Rectal smooth muscle tissue (tissue), 1 donor: ENCODE measurements at regions not wholly inside any gene's neighbourhood (a gene's known extent, or its start where the extent isn't known, plus 50 kb on each side); places are given as distances from the start of the nearest gene placed in this dataset.

Experiments
- H3K27ac ChIP-seq: one replicate; pipeline ENCODE4 v1.7.0; 2013; ENCODE audit warnings: low read depth, low read length, inconsistent platforms
- H3K27me3 ChIP-seq: one replicate; pipeline ENCODE4 v1.7.0; 2013; ENCODE audit warnings: low read length; ENCODE audit not compliant: control insufficient read depth, insufficient read depth
- H3K36me3 ChIP-seq: one replicate; pipeline ENCODE4 v1.7.0; 2013; ENCODE audit warnings: low read length; ENCODE audit not compliant: control insufficient read depth, insufficient read depth
- H3K4me1 ChIP-seq: one replicate; pipeline ENCODE4 v1.7.0; 2013; ENCODE audit warnings: low read length; ENCODE audit not compliant: control insufficient read depth, insufficient read depth
- H3K4me3 ChIP-seq: one replicate; pipeline ENCODE4 v1.7.0; 2013; ENCODE audit warnings: low read length
- H3K9ac ChIP-seq: one replicate; pipeline ENCODE4 v1.7.0; 2013; ENCODE audit warnings: low read length

DNA sequence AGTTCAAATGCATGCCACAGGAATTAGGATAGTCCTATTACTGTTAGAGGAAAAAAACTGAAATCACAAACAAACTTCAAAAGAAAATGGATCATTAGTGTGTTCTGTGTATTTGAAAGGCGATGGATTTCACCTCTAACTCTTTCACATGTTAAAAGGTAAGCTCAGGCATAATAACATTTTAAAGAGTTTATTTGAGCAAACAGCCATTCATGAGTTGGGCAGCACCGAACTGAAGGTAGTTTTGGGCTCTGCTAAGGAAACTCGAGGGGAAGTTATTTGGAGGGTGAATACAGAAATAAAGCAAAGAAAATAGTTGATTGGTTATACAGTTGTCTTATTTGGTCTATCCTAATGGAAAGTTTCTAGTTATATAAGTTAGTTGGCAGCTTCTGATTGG lies 546.5 kb upstream of the POU3F2 start:
- no peak overlapping the region for H3K27ac ChIP-seq
- H3K27me3 ChIP-seq, result no peaks in the 10 kb centered on the region
- H3K9ac ChIP-seq, result no peak overlapping the region
- H3K4me3 ChIP-seq, result no peak overlapping the region
- no peaks in the 10 kb centered on the region for H3K4me1 ChIP-seq
- H3K36me3 ChIP-seq, result no peaks in the 10 kb centered on the region

DNA sequence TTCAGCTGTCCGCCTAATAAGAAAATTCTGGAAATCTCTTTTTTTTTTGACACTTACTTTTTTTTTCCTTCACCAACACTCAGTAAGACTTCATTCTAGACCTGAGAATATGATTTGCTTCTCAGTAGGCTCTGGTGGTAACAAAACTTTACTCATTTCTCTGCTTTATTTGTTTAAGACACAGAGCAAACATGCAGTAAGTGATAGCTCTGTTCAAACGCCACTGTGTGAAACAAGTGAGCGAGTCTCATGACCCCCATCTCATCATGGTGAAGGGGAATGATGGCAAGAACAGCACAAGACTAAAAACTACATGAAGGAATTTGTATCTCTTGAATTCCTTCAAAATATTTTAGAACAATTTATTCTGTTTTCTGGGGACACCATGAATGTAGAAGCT lies 541.6 kb upstream of the POU3F2 start:
- Histone ChIP-seq H3K9ac (no peak overlapping the region), H3K36me3 (no peaks in the 10 kb centered on the region), H3K4me1 (no peaks in the 10 kb centered on the region), H3K4me3 (no peak overlapping the region), H3K27ac (no peak overlapping the region), H3K27me3 (no peaks in the 10 kb centered on the region)

DNA sequence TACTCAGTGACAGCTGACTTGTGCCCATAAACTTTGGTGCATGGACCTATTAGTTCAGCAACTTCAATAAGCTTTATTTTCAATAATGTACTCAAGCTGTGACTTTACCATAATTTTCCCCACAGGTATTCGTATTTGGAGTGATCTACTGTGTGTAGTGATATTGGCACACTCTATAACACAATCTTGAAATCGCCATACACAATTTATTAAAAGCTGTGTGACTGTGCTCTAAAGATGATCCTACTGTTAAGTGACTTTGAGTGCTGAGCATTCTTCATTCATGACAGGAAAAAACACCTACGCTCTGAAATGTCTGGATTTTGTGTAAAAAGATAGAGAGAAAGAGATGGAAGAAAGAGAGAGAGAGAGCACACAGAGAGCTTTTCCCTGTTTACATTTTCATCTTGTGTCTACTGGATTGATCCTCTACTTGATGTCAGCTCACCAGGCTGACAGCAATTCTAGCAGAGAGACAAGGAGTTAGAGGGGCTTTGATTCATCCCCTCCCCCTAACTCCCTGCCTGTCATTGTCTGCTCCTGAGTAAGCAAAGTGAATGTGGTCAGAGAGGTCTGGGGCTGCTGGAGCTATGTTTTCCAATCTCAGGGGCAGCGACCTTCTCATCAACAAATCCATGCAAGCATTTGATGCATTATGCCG lies 538.7 kb upstream of the POU3F2 start:
- Histone ChIP-seq H3K4me1 (no peaks in the 10 kb centered on the region), H3K27me3 (no peaks in the 10 kb centered on the region), H3K27ac (no peak overlapping the region), H3K9ac (no peak overlapping the region), H3K4me3 (no peak overlapping the region), H3K36me3 (no peaks in the 10 kb centered on the region)

DNA sequence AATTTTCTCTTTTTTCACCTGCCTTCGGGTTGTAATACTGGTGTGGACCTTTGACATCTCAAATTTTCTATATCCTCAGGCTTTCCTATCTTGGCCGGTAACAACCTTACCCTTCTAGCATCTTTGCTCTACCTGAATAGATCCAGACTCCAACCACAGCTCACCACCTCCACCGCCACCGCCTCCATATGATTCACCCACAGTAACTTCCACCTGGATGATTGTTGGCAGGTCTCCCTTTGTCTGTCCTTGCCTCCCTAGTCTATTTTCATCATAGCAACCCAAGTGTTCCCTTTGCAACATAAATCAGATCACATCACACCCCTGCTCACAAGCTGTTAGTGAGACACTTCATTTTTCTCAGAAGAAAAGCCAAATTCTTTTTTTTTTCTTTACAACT lies 525.8 kb upstream of the POU3F2 start:
- no peak overlapping the region for H3K27ac ChIP-seq
- no peak overlapping the region for H3K9ac ChIP-seq
- no peak overlapping the region for H3K4me3 ChIP-seq
- no peaks in the 10 kb centered on the region for H3K36me3 ChIP-seq
- no peaks in the 10 kb centered on the region for H3K4me1 ChIP-seq
- H3K27me3 ChIP-seq, result no peaks in the 10 kb centered on the region

DNA sequence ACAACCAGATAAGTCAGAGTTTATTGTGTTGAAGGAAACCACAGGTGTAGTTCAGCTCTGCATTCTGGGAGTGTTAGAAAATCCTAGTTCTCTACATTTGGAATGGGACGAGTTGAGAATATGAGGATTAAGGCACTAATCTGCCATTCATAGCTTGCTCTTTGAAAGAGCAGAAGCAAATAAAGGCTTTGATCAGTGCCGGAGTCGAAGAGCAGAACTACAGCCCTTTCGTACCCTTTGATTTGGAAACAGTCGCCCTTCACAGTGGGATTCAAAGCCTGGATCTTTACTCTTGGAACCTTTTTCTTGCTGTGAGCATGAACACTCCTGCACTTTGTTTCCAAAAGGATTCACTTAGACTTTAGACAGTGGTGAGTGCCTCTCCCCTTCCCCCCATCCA lies 523.9 kb upstream of the POU3F2 start:
- H3K27me3 ChIP-seq, result no peaks in the 10 kb centered on the region
- H3K27ac ChIP-seq, result no peak overlapping the region
- H3K4me3 ChIP-seq, result no peak overlapping the region
- H3K4me1 ChIP-seq, result no peaks in the 10 kb centered on the region
- H3K36me3 ChIP-seq, result no peaks in the 10 kb centered on the region
- H3K9ac ChIP-seq, result no peak overlapping the region

DNA sequence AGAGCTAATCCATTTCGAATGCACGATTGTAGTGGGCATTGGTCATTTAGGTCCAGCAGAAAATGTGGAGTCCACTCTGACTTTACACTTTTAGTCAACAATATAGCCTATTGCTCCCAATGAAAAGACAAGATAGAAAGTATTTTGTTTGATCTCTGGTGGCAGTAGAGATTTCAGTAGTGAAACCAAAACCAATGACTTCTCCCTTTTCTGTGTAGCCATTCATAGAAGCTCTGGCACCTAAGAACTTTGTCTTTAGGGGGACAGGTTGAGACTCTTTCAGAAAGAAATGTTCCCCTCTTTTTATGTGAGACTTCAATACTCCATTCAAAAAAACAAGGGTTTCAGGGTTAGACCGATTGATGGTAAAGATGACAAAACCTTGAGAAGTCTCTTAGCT lies 510.8 kb upstream of the POU3F2 start:
- H3K36me3 ChIP-seq, result no peaks in the 10 kb centered on the region
- H3K27me3 ChIP-seq, result no peaks in the 10 kb centered on the region
- H3K27ac ChIP-seq, result no peak overlapping the region
- H3K9ac ChIP-seq, result no peak overlapping the region
- no peak overlapping the region for H3K4me3 ChIP-seq
- no peaks in the 10 kb centered on the region for H3K4me1 ChIP-seq

DNA sequence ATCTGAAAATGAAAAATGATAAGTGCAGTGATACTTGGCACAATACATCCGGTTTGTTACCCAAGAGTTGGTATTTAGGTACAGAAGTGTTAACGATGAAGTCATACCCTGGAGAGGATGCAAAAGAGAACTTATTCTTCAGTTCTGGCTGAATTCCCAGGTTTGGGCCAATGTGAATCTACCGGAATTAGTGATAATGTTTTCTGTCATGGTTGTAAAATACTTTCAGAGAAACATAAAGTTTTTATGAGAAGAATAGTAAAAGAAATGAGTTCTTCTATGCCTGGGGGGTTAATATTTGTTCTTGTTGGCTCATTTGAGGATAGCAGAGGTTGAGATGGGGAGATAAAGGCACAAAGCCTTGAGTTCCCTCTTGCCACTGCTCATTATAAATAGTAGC lies 509.9 kb upstream of the POU3F2 start:
- Histone ChIP-seq H3K27ac (no peak overlapping the region), H3K4me1 (no peaks in the 10 kb centered on the region), H3K4me3 (no peak overlapping the region), H3K9ac (no peak overlapping the region), H3K36me3 (no peaks in the 10 kb centered on the region), H3K27me3 (no peaks in the 10 kb centered on the region)

DNA sequence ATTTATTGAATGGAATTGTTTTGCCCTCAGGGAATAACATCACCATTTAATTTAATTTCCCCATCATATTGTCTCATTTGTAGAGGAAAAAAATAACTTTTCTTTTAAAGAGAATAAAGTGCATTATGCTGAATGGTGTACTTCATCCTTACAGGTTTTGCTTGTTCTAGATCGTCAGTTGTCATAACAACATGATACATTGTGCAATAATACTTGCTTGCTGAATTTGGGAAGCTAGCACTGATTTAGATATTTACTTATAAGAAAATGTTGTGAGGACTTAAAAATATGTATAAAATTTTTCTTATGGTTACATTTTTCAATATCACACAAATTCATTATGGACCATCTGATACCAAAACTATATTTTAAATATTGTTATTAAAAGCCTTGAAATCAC lies 509.0 kb upstream of the POU3F2 start:
- H3K9ac ChIP-seq, result no peak overlapping the region
- no peaks in the 10 kb centered on the region for H3K4me1 ChIP-seq
- H3K27ac ChIP-seq, result no peak overlapping the region
- no peaks in the 10 kb centered on the region for H3K36me3 ChIP-seq
- H3K4me3 ChIP-seq, result no peak overlapping the region
- no peaks in the 10 kb centered on the region for H3K27me3 ChIP-seq

DNA sequence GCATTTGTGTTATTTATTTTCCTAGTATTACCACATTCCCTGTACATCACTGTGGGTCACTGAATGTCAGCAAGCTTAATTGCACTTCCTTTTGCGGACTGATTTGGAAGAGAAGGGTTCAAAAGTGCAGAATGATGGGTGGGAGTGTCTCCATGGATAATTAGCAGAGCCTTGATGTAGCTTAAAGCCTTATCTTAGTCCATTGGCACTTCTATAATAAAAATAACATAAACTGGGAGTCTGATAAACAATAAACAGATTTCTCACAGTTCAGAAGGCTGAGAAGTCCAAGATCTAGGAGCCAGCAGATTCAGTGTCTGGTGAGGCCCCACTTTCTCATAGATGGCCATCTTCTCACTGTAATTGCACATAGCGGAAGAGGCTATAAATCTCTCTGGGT lies 501.1 kb upstream of the POU3F2 start:
- no peak overlapping the region for H3K4me3 ChIP-seq
- H3K4me1 ChIP-seq, result no peaks in the 10 kb centered on the region
- H3K27me3 ChIP-seq, result no peaks in the 10 kb centered on the region
- no peak overlapping the region for H3K9ac ChIP-seq
- no peaks in the 10 kb centered on the region for H3K36me3 ChIP-seq
- H3K27ac ChIP-seq, result no peak overlapping the region

DNA sequence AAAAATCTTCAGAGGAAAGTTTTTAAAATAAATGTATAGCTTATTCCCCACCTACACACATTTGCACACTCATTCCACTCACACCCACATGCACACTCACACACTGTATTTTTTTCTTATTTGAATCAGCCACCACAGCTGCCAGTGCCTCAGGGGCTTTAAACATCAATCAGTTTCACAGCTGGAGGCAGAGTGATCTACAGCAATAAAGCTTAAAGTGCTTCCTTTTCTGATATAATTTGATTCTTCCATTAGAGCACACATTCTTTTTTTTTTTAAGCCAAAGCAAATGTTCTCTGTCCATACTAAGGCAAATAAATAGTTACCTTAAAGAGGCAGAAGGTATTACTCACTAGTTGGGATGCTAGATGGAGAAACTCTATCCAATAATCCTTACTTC lies 498.8 kb upstream of the POU3F2 start:
- H3K9ac ChIP-seq, result no peak overlapping the region
- H3K36me3 ChIP-seq, result no peaks in the 10 kb centered on the region
- no peak overlapping the region for H3K27ac ChIP-seq
- H3K27me3 ChIP-seq, result no peaks in the 10 kb centered on the region
- no peaks in the 10 kb centered on the region for H3K4me1 ChIP-seq
- H3K4me3 ChIP-seq, result no peak overlapping the region

DNA sequence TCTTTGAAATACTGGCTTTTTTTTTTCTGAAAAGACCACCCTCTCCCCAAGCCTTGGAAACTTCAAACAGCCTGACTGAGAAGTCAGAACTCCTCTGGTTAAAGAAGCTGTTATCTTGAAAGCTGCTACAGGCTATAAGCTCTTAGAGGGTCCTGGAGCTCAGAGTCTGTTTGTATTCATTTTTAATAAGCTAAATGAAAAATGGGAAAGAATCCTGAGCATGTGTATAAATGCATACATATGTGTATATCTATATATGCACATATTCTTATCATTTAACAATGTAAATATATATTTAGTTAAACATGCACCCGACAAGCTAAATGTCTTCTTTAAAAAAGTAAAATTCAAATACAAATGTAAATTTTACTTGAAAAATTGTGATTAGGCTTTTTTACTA lies 494.9 kb upstream of the POU3F2 start:
- no peaks in the 10 kb centered on the region for H3K27me3 ChIP-seq
- H3K9ac ChIP-seq, result no peak overlapping the region
- H3K27ac ChIP-seq, result no peak overlapping the region
- H3K4me1 ChIP-seq, result no peaks in the 10 kb centered on the region
- no peak overlapping the region for H3K4me3 ChIP-seq
- no peaks in the 10 kb centered on the region for H3K36me3 ChIP-seq

DNA sequence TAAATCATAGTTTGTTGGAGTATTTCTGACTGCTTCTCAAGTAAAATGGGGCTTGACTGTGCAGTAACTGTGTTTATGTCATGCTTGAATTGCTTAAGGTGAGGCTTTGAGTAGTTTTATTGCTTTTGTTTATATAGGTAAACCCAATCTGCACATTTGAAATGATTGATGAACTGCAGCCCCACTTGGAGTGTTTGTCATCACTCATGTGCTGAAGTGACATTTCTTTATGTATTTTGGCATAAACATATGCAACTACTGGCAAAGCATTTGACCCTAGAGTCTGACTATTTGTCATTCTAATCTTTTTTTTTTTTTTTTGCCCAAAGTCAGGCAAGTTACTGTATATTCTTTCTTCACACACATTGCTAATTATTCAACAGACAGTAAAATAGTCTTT lies 491.4 kb upstream of the POU3F2 start:
- Histone ChIP-seq H3K4me1 (no peaks in the 10 kb centered on the region), H3K36me3 (no peaks in the 10 kb centered on the region), H3K27ac (no peak overlapping the region), H3K4me3 (no peak overlapping the region), H3K9ac (no peak overlapping the region), H3K27me3 (no peaks in the 10 kb centered on the region)

DNA sequence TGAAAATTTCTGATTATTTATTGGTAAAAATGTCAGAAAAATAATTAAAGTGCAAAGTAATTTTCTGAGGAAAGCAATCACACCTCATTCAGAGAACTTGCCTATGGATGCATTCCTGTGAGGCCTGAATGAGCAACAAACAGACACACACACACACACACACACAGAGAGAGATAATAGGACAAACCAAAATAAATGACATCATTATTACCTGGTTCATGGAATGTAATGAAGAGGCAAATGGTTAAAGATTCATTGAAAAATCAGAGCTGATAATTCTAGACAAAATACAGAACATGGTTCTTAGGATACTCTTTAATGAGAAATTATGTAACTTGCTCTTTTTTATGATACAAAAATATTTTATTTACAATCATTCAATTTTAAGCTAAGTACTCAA lies 490.6 kb upstream of the POU3F2 start:
- Histone ChIP-seq H3K27ac (no peak overlapping the region), H3K27me3 (no peaks in the 10 kb centered on the region), H3K36me3 (no peaks in the 10 kb centered on the region), H3K4me1 (no peaks in the 10 kb centered on the region), H3K4me3 (no peak overlapping the region), H3K9ac (no peak overlapping the region)
